GM18498 (cell line): ENCODE measurements at regions not wholly inside any gene's neighbourhood (a gene's known extent, or its start where the extent isn't known, plus 50 kb on each side); places are given as distances from the start of the nearest gene placed in this dataset.

Experiments used
- ATAC-seq: cut with Tn5 transposase; IDR thresholded peaks from one replicate; pipeline ENCODE4 v1.9.1; 2021; ENCODE audit warnings: mild to moderate bottlenecking, moderate library complexity; ENCODE audit not compliant: unreplicated experiment

- no peak for ATAC-seq
These were observed 119.2 kb downstream of the ETAA1 start for GRCh38 chr2:67516362-67516761.

GRCh38 chr2:67516899-67517530 lies 119.9 kb downstream of the ETAA1 start:
- ATAC-seq: no peak

DNA sequence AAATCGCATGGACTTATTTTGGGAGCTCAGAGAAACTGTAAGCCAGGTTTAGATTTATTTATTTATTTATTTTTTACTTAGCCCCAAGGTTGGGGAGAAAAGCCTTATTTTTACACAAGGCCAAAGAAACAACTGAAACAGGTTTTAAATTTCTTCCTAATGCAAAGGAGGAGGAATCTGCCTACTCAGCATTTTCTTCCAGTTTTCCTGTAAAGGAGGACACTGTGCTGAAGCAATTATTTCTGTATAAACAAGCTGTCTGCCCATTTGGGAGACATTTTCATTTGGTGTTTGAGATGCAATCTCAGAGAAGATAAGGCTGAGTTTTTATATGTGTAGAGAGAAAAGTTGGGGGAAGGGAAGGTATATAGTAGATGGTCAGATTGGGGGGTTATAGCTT lies 125.0 kb downstream of the ETAA1 start:
- no peak for ATAC-seq

GRCh38 chr2:67524213-67524612 lies 127.1 kb downstream of the ETAA1 start:
- ATAC-seq: no peak

DNA sequence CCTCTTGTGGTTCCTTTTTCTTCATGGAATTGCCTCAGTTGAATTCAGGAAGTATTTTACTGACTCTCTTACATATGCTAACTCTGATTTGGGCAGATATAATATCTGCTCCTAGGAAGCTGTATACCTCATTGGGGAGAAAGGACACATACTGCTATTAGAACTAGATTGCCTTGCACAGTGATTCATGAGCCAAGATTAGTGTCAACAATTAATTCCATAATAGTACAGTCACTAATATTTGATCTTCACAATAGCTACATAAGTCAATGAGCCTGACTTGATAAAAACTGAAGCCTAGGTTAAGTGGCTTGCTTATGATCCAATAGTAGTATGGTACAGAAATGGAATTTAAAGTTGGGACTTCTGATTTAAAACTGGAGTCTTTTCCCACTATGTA lies 127.6 kb downstream of the ETAA1 start:
- no peak for ATAC-seq

- no peak for ATAC-seq
These were observed 129.2 kb downstream of the ETAA1 start for GRCh38 chr2:67526283-67526682.

GRCh38 chr2:67528320-67528719 lies 131.2 kb downstream of the ETAA1 start:
- no peak for ATAC-seq

GRCh38 chr2:67532387-67532786 lies 135.3 kb downstream of the ETAA1 start:
- no peak for ATAC-seq

DNA sequence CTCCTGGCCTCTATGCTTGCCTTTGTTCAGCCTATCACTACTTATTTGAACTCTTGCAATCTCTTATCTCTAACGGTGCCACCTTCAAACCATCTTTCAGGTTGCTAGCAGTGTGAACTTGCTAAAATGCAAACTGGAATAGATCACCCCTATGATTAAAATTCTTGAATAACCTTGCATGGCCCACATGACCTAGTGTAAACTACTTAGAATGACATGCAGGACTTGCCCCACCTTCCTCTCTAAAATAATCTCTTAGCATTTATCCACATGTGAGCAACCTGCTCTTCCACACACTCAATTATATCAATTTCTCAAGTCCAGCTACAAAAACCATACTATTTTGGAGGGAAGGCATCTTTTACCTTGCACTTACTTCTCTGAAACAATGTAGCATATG lies 137.6 kb downstream of the ETAA1 start:
- no peak for ATAC-seq

DNA sequence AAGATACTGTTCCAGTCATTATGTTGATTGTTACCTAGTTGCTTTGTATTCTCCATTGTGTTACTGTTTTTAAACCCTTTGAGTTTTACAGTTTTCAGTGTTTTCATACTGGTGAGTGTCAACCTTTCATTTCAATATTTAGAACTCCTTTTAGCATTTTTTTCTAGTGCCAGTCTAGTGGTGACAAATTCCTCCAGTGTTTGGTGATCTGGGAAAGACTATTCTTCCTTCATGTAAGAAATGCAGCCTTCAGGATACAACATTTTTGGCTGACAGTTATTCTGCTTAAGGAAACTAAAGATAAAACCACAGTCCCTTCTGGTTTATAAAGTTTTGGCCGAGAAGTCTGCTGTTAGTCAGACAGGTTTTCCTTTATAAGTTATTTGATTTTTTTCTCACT lies 143.8 kb downstream of the ETAA1 start:
- no peak for ATAC-seq

GRCh38 chr2:67544286-67544685 lies 147.2 kb downstream of the ETAA1 start:
- ATAC-seq: no peak

- ATAC-seq: no peak
These were observed 151.4 kb downstream of the ETAA1 start for GRCh38 chr2:67548317-67549201.

DNA sequence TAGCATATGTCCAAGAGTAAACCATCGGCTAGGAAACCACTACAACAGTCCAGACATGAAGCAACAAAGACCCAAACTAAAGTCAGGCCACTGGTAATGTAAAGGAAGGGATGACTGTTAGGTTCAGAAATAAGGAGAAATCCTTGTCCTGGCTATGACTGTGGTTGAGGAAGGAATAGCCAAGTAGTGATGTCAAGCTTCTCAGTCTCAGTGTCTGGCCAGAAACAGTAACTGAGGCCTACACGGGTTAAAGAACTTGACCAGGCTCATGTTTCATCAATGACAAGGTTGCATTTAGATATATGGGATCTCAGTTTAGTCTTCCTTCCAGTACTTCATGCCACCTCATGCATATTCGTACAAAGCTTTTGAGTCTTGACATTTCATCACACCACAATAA lies 162.0 kb downstream of the ETAA1 start:
- ATAC-seq: no peak

GRCh38 chr2:67560771-67561456 lies 163.8 kb downstream of the ETAA1 start:
- ATAC-seq: no peak

- no peak for ATAC-seq
These were observed 164.4 kb downstream of the ETAA1 start for GRCh38 chr2:67561457-67561965.

DNA sequence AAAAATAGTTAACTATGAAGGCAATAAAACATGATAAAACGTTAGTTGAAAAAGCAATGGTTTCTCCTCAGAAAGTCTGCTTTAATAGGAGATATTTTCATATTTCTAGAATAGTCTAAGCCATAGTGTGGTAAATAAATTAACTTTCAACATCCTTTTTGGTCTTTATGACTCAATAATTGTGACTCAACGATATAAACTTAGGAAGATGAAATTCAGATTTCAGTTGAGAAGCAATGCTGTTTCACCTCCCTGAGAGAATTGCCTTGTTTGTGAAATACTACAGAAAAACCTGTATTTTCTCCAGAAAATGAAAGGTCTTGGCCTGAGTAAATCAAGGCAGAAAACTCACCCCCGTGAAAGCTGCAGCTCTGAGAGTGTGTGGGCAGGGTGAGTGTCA lies 166.9 kb downstream of the ETAA1 start:
- no peak for ATAC-seq

DNA sequence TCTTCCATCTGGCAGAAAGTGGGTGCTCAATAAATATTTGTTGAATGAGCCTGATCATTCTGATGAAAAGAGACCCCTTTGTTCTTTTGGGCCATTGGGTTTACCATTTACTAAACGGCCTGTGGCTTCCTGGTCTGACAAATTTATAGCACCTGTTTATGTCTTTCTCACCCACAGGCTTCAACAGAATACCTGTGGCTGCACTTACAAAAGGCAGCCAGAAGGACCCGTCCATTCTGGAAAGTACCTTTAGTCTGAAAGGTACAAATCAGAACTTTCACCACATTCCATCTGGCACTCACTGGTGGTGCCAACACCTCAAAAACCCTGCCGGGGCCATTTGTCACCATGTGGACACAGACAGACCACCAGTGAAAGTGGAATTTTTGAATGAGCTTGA lies 167.5 kb downstream of the ETAA1 start:
- no peak for ATAC-seq

DNA sequence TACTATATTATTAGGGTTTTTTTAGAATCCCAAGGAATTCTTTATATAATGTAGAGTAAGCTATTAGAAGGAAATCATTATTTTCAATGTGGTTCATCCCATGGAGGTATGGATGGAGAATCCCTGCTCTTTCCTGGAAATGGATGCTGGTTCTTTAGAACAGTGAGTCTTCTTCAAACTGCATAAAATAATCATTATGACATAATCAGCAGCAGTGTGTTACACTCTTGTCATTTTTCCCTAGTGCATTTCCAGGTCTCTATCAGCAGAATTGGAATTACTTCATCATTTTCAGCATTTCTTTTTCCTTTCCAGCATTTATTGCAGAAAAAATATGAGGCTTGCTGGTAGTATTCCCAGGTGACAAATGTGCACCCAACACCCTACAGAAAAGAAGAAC lies 168.1 kb downstream of the ETAA1 start:
- no peak for ATAC-seq

DNA sequence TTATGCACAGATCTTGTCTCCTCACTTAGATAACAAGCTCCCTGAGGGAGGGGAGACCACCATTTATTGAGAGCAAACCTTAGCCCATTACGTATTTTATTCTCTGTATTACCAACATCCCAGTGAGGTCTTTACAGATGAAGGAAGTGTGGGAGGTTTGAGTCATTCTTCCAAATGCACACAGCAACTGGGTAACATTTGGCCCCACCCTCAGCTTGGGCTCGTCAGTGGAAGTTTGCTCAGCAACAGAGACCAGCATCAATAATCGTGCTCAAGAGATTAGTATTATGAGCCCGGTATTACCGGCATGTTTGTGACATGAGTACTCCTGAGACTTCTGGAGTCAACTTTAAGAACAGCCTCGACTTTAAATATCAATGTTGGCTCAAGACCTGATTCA lies 168.6 kb downstream of the ETAA1 start:
- no peak for ATAC-seq

GRCh38 chr2:67566285-67566684 lies 169.2 kb downstream of the ETAA1 start:
- ATAC-seq: no peak

DNA sequence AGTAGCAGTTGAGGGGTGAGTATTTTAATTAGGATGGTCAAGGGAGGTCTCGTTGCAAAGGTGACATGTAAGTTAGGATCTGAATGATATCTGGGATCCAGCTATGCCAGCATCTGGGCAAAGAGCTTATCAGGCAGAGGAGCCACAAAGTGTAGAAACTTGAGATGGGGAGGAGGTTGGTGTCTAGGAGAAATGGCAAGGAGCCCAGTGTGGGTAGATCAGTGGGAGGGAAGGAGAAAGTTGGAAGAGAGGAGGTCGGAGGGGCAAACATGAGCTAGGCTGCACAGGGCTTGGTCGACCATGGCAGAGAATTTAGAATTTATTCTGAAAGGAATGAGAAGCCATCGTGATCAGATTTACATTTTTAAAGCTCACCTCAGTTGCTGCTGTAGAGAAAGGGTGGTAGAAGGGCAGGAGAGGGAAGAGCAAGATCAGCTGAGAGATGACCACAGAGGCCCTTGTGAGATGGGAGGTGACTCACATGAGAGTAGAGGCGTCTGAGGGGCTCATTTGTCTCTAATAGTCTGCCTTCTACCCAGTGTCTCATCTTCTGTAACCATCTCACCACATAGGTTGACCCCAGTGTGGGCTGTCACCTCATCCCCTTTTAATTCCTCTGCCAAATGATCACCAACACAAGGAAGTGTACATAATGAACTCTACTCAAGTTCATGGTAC lies 170.0 kb downstream of the ETAA1 start:
- ATAC-seq: no peak
